Hepatic stellate cell (primary cell): ENCODE measurements at regions not wholly inside any gene's neighbourhood (a gene's known extent, or its start where the extent isn't known, plus 50 kb on each side); places are given as distances from the start of the nearest gene placed in this dataset.

Experiments
- DNase-seq: peaks from one replicate; pipeline ENCODE4 v3.0.0; 2011; ENCODE audit warnings: low spot score

GRCh38 chr3:64885055-64885454, 197.3 kb upstream of the ADAMTS9 start:
- DNase-seq, result no peak

GRCh38 chr3:64884536-64884935, 196.7 kb upstream of the ADAMTS9 start:
- no peak for DNase-seq

- no peak for DNase-seq
Measured at GRCh38 chr3:64880916-64881315, 193.1 kb upstream of the ADAMTS9 start.

- no peak for DNase-seq
Measured at GRCh38 chr3:64878362-64878761, 190.6 kb upstream of the ADAMTS9 start.

GRCh38 chr3:64873400-64873799, 185.6 kb upstream of the ADAMTS9 start:
- no peak for DNase-seq

- DNase-seq, result no peak
Measured at GRCh38 chr3:64872345-64872744, 184.5 kb upstream of the ADAMTS9 start.

- DNase-seq, result no peak
Measured at GRCh38 chr3:64871834-64872249, 184.0 kb upstream of the ADAMTS9 start.

- DNase-seq, result no peak
Measured at GRCh38 chr3:64870876-64871646, 183.3 kb upstream of the ADAMTS9 start.

- no peak for DNase-seq
Measured at GRCh38 chr3:64867224-64867623, 179.4 kb upstream of the ADAMTS9 start.

GRCh38 chr3:64865839-64866570, 178.2 kb upstream of the ADAMTS9 start:
- no peak for DNase-seq

- DNase-seq, result no peak
Measured at GRCh38 chr3:64863226-64864212, 175.7 kb upstream of the ADAMTS9 start.

- DNase-seq, result no peak
Measured at GRCh38 chr3:64861684-64862083, 173.9 kb upstream of the ADAMTS9 start.

- DNase-seq, result no peak
Measured at GRCh38 chr3:64860536-64860870, 172.7 kb upstream of the ADAMTS9 start.

- DNase-seq, result peak; percentile 15
Measured at GRCh38 chr3:64859625-64860535, 172.1 kb upstream of the ADAMTS9 start.

GRCh38 chr3:64856977-64857516, 169.2 kb upstream of the ADAMTS9 start:
- DNase-seq, result no peak

GRCh38 chr3:64856106-64856505, 168.3 kb upstream of the ADAMTS9 start:
- DNase-seq, result no peak

GRCh38 chr3:64853456-64853855, 165.7 kb upstream of the ADAMTS9 start:
- DNase-seq, result no peak

GRCh38 chr3:64852738-64853137, 164.9 kb upstream of the ADAMTS9 start:
- DNase-seq, result no peak

- DNase-seq, result no peak
Measured at GRCh38 chr3:64848822-64849221, 161.0 kb upstream of the ADAMTS9 start.

GRCh38 chr3:64848127-64848800, 160.5 kb upstream of the ADAMTS9 start:
- DNase-seq, result no peak
